HCT116 (cell line): ENCODE measurements at regions not wholly inside any gene's neighbourhood (a gene's known extent, or its start where the extent isn't known, plus 50 kb on each side); places are given as distances from the start of the nearest gene placed in this dataset.

Experiments
- ATAC-seq: fragments of 200-7000 bp; cut with Tn5 transposase; 2 replicates; pipeline ENCODE4 v1.9.1; 2020; ENCODE audit warnings: mild to moderate bottlenecking, moderate library complexity
- BruUV-seq: library from RNA; stranded (reverse); fragments of 400-500 nt; replicated peaks from 2 replicates; lab custom pipeline; 2021; lab: Mats Ljungman, UMichigan
- CTCF ChIA-PET: fragments of 300-600 bp; sonication (Branson Sonifier 250); formaldehyde crosslinking; loops from one replicate; lab custom pipeline; 2021; ENCODE audit warnings: antibody characterized with exemption; lab: Charles Lee
- POLR2A ChIA-PET: fragments of 300-600, 350-600 bp; sonication (Branson Sonifier 250); formaldehyde crosslinking; loops from one replicate; lab custom pipeline; 2021; ENCODE audit warnings: antibody characterized with exemption; lab: Charles Lee
- RAD21 ChIA-PET, 2 experiments: fragments of 300-600 bp; sonication (Branson Sonifier 250); formaldehyde crosslinking; loops; one replicate each; lab custom pipeline; 2023; ENCODE audit warnings: low total read pairs in 2 of 2; ENCODE audit not compliant: uncharacterized antibody in 2 of 2, unreplicated experiment in 2 of 2, low non-redundant PET in 1 of 2; lab: Charles Lee
- DNase-seq: peaks from one replicate; pipeline ENCODE4 v3.0.0-alpha.2; 2010; ENCODE audit warnings: low read depth, low spot score
- H2AFZ ChIP-seq: fragments of 200-600 bp; shearing (Covaris generic), sonication (generic); 2 replicates; pipeline ENCODE4 v1.6.1; 2017; ENCODE audit warnings: low read depth, mixed run types, mixed read lengths, antibody characterized with exemption, low read length; ENCODE audit not compliant: poor library complexity, severe bottlenecking
- H3K27ac ChIP-seq: 2 replicates; pipeline ENCODE4 v1.5.1; 2012; ENCODE audit warnings: low read depth, low read length
- H3K27me3 ChIP-seq: fragments of 200-600 bp; sonication (generic); 2 replicates; pipeline ENCODE4 v1.6.1; 2016; ENCODE audit warnings: mixed run types, low read length, mixed read lengths; ENCODE audit not compliant: insufficient read depth
- H3K36me3 ChIP-seq, 2 experiments: fragments of 200-500 bp in 1 of 2; fragments of 200-600 bp in 1 of 2; sonication (Bioruptor generic) in 1 of 2; sonication (generic) in 1 of 2; 2 replicates each; pipeline versions ENCODE4 v1.5.1 to v1.6.1; 2014 to 2016; ENCODE audit warnings: low read length in 2 of 2, inconsistent platforms in 1 of 2, mixed read lengths in 1 of 2, mixed run types in 1 of 2; ENCODE audit not compliant: insufficient read depth in 2 of 2, control insufficient read depth in 1 of 2
- H3K4me1 ChIP-seq, 2 experiments: fragments of 200-600 bp in 1 of 2; sonication (generic) in 1 of 2; 2 replicates each; pipeline versions ENCODE4 v1.5.1 to v1.6.1; 2012 to 2017; ENCODE audit warnings: low read length in 2 of 2, inconsistent platforms in 1 of 2, mild to moderate bottlenecking in 1 of 2, mixed read lengths in 1 of 2, mixed run types in 1 of 2, moderate library complexity in 1 of 2; ENCODE audit not compliant: insufficient read depth in 2 of 2, control insufficient read depth in 1 of 2
- H3K4me2 ChIP-seq: fragments of 200-600 bp; sonication (generic); 2 replicates; pipeline ENCODE4 v1.6.1; 2017; ENCODE audit warnings: mixed run types, low read length, mixed read lengths
- H3K4me3 ChIP-seq, 2 experiments: fragments of 200-600 bp in 1 of 2; sonication (generic) in 1 of 2; replicated peaks in 1 of 2; 2 replicates each; pipeline ENCODE4 v1.5.1; 2011 to 2016; ENCODE audit warnings: low read length in 2 of 2, control low read depth in 1 of 2, low read depth in 1 of 2, mild to moderate bottlenecking in 1 of 2, mixed read lengths in 1 of 2, mixed run types in 1 of 2
- H3K79me2 ChIP-seq: fragments of 200-600 bp; sonication (generic); 2 replicates; pipeline ENCODE4 v1.6.1; 2017; ENCODE audit warnings: mild to moderate bottlenecking, mixed run types, low read length, moderate library complexity, mixed read lengths; ENCODE audit not compliant: insufficient read depth
- H3K9ac ChIP-seq: fragments of 200-600 bp; sonication (generic); 2 replicates; pipeline ENCODE4 v1.6.1; 2016; ENCODE audit warnings: low read length, mixed read lengths
- H3K9me2 ChIP-seq: fragments of 200-600 bp; sonication (generic), shearing (Covaris generic); 2 replicates; pipeline ENCODE4 v1.6.1; 2017; ENCODE audit warnings: mixed run types, mild to moderate bottlenecking, moderate library complexity; ENCODE audit not compliant: insufficient read depth
- H3K9me3 ChIP-seq, 2 experiments: fragments of 200-500 bp in 1 of 2; fragments of 200-600 bp in 1 of 2; sonication (Bioruptor generic) in 1 of 2; sonication (generic) in 1 of 2; 2 replicates each; pipeline ENCODE4 v1.6.1; 2014 to 2017; ENCODE audit warnings: low read length in 2 of 2, mixed read lengths in 2 of 2, inconsistent platforms in 1 of 2, low read depth in 1 of 2, mild to moderate bottlenecking in 1 of 2, mixed run types in 1 of 2, moderate library complexity in 1 of 2; ENCODE audit not compliant: control insufficient read depth in 1 of 2, insufficient read depth in 1 of 2
- H4K20me1 ChIP-seq: fragments of 200-600 bp; sonication (generic), shearing (Covaris generic); 2 replicates; pipeline ENCODE4 v1.6.1; 2017; ENCODE audit warnings: mixed run types, mild to moderate bottlenecking, moderate library complexity; ENCODE audit not compliant: insufficient read depth
- CBX3 ChIP-seq: IDR thresholded peaks from 2 replicates; pipeline ENCODE4 v1.6.1; 2012; ENCODE audit warnings: low read depth
- EZH2phosphoT487 ChIP-seq: fragments of 200-600 bp; IDR thresholded peaks from 2 replicates; pipeline ENCODE4 v1.6.1; 2018; ENCODE audit warnings: antibody characterized with exemption, borderline replicate concordance
- FOSL1 ChIP-seq: IDR thresholded peaks from 2 replicates; pipeline ENCODE4 v1.6.1; 2012; ENCODE audit warnings: low read depth
- POLR2A ChIP-seq: IDR thresholded peaks from 2 replicates; pipeline ENCODE4 v1.7.0; 2011; ENCODE audit warnings: borderline replicate concordance; ENCODE audit not compliant: insufficient read depth, insufficient read length; ENCODE audit errors: extremely low read depth
- POLR2AphosphoS5 ChIP-seq: IDR thresholded peaks from 2 replicates; pipeline ENCODE4 v1.6.1; 2011; ENCODE audit warnings: mild to moderate bottlenecking, low read depth, low read length, moderate library complexity
- SIN3A ChIP-seq: IDR thresholded peaks from 2 replicates; pipeline ENCODE4 v1.6.1; 2012; ENCODE audit warnings: low read depth
- SP1 ChIP-seq: IDR thresholded peaks from 2 replicates; pipeline ENCODE4 v1.6.1; 2012; ENCODE audit warnings: low read depth
- TCF7L2 ChIP-seq: IDR thresholded peaks from 2 replicates; pipeline ENCODE4 v1.7.0; 2011; ENCODE audit warnings: borderline replicate concordance, inconsistent platforms; ENCODE audit not compliant: insufficient read depth, insufficient read length; ENCODE audit errors: extremely low read depth
- YY1 ChIP-seq: IDR thresholded peaks from 2 replicates; pipeline ENCODE4 v1.6.1; 2011; ENCODE audit warnings: low read length, low read depth, moderate library complexity, mild to moderate bottlenecking; ENCODE audit not compliant: insufficient replicate concordance; ENCODE audit errors: extremely low read depth
- intact Hi-C: fragments of 100-400 bp; cut with micrococcal nuclease; formaldehyde crosslinking; loops from 2 replicates; pipeline ENCODE4 v1.10.0; 2022
- TF ChIP-seq, protein P1 (sequence below): IDR thresholded peaks from 2 replicates; pipeline ENCODE4 v1.6.1; 2011; ENCODE audit warnings: mild to moderate bottlenecking, low read length, moderate library complexity; ENCODE audit not compliant: insufficient replicate concordance; ENCODE audit errors: extremely low read depth
- TF ChIP-seq, protein P2 (sequence below): IDR thresholded peaks from 2 replicates; pipeline ENCODE4 v1.6.1; 2012
- TF ChIP-seq, protein P3 (sequence below): IDR thresholded peaks from 2 replicates; pipeline ENCODE4 v1.6.1; 2012; ENCODE audit warnings: low read depth
- TF ChIP-seq, protein P4 (sequence below): IDR thresholded peaks from 2 replicates; pipeline ENCODE4 v1.6.1; 2012

DNA sequence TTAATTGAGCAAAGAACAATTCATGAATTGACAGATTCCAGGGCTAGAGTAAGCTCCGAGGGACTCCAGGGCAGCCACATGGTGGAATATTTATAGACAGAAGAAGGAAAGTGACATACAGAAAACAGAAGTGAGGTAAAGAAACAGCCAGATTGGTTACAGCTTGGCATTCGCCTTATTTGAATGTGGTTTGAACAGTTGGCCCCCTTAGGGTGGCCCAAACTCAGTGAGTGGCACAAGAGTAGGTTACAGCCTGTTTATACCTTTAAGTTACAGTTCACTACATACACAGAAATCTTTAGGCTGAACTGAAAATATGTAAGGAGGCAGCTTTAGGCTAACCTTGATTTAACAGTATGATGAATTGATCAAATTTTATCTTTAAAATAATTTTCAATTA is 174.5 kb upstream of the CNOT2 start:
- H3K9me2 ChIP-seq = no peaks in the 10 kb centered on the region
- H3K79me2 ChIP-seq = no peaks in the 10 kb centered on the region
- no peak overlapping the region for H3K9ac ChIP-seq
- ATAC-seq = no peak
- POLR2A ChIA-PET = no interaction called here
- TF ChIP-seq SP1 (no peak), POLR2A (no peak), TCF7L2 (no peak), POLR2AphosphoS5 (no peak), YY1 (no peak), FOSL1 (no peak), SIN3A (no peak), CBX3 (no peak), EZH2phosphoT487 (no peak)
- TF ChIP-seq, protein P1, sequence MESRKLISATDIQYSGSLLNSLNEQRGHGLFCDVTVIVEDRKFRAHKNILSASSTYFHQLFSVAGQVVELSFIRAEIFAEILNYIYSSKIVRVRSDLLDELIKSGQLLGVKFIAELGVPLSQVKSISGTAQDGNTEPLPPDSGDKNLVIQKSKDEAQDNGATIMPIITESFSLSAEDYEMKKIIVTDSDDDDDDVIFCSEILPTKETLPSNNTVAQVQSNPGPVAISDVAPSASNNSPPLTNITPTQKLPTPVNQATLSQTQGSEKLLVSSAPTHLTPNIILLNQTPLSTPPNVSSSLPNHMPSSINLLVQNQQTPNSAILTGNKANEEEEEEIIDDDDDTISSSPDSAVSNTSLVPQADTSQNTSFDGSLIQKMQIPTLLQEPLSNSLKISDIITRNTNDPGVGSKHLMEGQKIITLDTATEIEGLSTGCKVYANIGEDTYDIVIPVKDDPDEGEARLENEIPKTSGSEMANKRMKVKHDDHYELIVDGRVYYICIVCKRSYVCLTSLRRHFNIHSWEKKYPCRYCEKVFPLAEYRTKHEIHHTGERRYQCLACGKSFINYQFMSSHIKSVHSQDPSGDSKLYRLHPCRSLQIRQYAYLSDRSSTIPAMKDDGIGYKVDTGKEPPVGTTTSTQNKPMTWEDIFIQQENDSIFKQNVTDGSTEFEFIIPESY = no peak
- TF ChIP-seq, protein P2, sequence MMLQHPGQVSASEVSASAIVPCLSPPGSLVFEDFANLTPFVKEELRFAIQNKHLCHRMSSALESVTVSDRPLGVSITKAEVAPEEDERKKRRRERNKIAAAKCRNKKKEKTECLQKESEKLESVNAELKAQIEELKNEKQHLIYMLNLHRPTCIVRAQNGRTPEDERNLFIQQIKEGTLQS = no peak
- TF ChIP-seq, protein P3, sequence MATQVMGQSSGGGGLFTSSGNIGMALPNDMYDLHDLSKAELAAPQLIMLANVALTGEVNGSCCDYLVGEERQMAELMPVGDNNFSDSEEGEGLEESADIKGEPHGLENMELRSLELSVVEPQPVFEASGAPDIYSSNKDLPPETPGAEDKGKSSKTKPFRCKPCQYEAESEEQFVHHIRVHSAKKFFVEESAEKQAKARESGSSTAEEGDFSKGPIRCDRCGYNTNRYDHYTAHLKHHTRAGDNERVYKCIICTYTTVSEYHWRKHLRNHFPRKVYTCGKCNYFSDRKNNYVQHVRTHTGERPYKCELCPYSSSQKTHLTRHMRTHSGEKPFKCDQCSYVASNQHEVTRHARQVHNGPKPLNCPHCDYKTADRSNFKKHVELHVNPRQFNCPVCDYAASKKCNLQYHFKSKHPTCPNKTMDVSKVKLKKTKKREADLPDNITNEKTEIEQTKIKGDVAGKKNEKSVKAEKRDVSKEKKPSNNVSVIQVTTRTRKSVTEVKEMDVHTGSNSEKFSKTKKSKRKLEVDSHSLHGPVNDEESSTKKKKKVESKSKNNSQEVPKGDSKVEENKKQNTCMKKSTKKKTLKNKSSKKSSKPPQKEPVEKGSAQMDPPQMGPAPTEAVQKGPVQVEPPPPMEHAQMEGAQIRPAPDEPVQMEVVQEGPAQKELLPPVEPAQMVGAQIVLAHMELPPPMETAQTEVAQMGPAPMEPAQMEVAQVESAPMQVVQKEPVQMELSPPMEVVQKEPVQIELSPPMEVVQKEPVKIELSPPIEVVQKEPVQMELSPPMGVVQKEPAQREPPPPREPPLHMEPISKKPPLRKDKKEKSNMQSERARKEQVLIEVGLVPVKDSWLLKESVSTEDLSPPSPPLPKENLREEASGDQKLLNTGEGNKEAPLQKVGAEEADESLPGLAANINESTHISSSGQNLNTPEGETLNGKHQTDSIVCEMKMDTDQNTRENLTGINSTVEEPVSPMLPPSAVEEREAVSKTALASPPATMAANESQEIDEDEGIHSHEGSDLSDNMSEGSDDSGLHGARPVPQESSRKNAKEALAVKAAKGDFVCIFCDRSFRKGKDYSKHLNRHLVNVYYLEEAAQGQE = no peak
- TF ChIP-seq, protein P4, sequence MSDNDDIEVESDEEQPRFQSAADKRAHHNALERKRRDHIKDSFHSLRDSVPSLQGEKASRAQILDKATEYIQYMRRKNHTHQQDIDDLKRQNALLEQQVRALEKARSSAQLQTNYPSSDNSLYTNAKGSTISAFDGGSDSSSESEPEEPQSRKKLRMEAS = no peak
- TF ChIP-seq, all 23 proteins: peak for 0
- Histone ChIP-seq H3K27me3 (no peaks in the 10 kb centered on the region), H3K4me3 (no peak overlapping the region), H3K4me1 (no peaks in the 10 kb centered on the region), H3K27ac (no peak overlapping the region), H3K36me3 (no peaks in the 10 kb centered on the region), H3K4me2 (no peak overlapping the region), H3K9me3 (no peaks in the 10 kb centered on the region), H2AFZ (no peak overlapping the region), H4K20me1 (no peaks in the 10 kb centered on the region)
- BruUV-seq = no TSS peak
- CTCF ChIA-PET = no interaction called here
- DNase-seq = no peak
- intact Hi-C loops = no loop called here
- RAD21 ChIA-PET = no interaction called here
